Activated CD4-positive, alpha-beta T cell treated with anti-CD3 and anti-CD28 coated beads for 1 hour (primary cell): ENCODE measurements at regions not wholly inside any gene's neighbourhood (a gene's known extent, or its start where the extent isn't known, plus 50 kb on each side); places are given as distances from the start of the nearest gene placed in this dataset.

ENCODE experiments used
- DNase-seq: peaks from one replicate; pipeline ENCODE4 v3.0.0-alpha.2; 2020

- no peak for DNase-seq
Observed at GRCh38 chr2:196403471-196403870, 232.1 kb upstream of the STK17B start.

- DNase-seq, result no peak
Observed at GRCh38 chr2:196404276-196404675, 232.9 kb upstream of the STK17B start.

- DNase-seq, result no peak
Observed at GRCh38 chr2:196407675-196408264, 231.7 kb upstream of the CCDC150 start.

GRCh38 chr2:196409376-196409775, 230.1 kb upstream of the CCDC150 start:
- DNase-seq, result no peak

GRCh38 chr2:196410008-196410407, 229.5 kb upstream of the CCDC150 start:
- DNase-seq, result no peak

- no peak for DNase-seq
Observed at GRCh38 chr2:196413821-196414274, 225.7 kb upstream of the CCDC150 start.

GRCh38 chr2:196415384-196415783, 224.1 kb upstream of the CCDC150 start:
- no peak for DNase-seq

GRCh38 chr2:196420143-196420542, 219.4 kb upstream of the CCDC150 start:
- DNase-seq, result no peak

GRCh38 chr2:196421880-196422279, 217.6 kb upstream of the CCDC150 start:
- DNase-seq, result no peak

- no peak for DNase-seq
Observed at GRCh38 chr2:196422361-196422760, 217.2 kb upstream of the CCDC150 start.

- no peak for DNase-seq
Observed at GRCh38 chr2:196426122-196426521, 213.4 kb upstream of the CCDC150 start.

- no peak for DNase-seq
Observed at GRCh38 chr2:196427986-196428634, 211.4 kb upstream of the CCDC150 start.

- DNase-seq, result no peak
Observed at GRCh38 chr2:196431076-196431475, 208.4 kb upstream of the CCDC150 start.

GRCh38 chr2:196431957-196432356, 207.6 kb upstream of the CCDC150 start:
- DNase-seq, result no peak

- no peak for DNase-seq
Observed at GRCh38 chr2:196433116-196433515, 206.4 kb upstream of the CCDC150 start.

- DNase-seq, result no peak
Observed at GRCh38 chr2:196434217-196434616, 205.3 kb upstream of the CCDC150 start.

- DNase-seq, result no peak
Observed at GRCh38 chr2:196435189-196435588, 204.3 kb upstream of the CCDC150 start.

GRCh38 chr2:196437626-196438025, 201.9 kb upstream of the CCDC150 start:
- DNase-seq, result no peak

- DNase-seq, result no peak
Observed at GRCh38 chr2:196439760-196440159, 199.8 kb upstream of the CCDC150 start.

GRCh38 chr2:196440413-196440812, 199.1 kb upstream of the CCDC150 start:
- no peak for DNase-seq

GRCh38 chr2:196441527-196441926, 198.0 kb upstream of the CCDC150 start:
- DNase-seq, result no peak

GRCh38 chr2:196442211-196442610, 197.3 kb upstream of the CCDC150 start:
- no peak for DNase-seq

- no peak for DNase-seq
Observed at GRCh38 chr2:196444442-196444841, 195.1 kb upstream of the CCDC150 start.

GRCh38 chr2:196445991-196446390, 193.5 kb upstream of the CCDC150 start:
- DNase-seq, result no peak
